CD4-positive, alpha-beta T cell (primary cell): ENCODE measurements at regions not wholly inside any gene's neighbourhood (a gene's known extent, or its start where the extent isn't known, plus 50 kb on each side); places are given as distances from the start of the nearest gene placed in this dataset.

ENCODE experiments used
- ATAC-seq: fragments of 200-7000 bp; cut with Tn5 transposase; one replicate; pipeline ENCODE4 v1.10.0; 2022; ENCODE audit warnings: mild to moderate bottlenecking; ENCODE audit not compliant: poor library complexity
- CTCF ChIA-PET: fragments of 350-600 bp; sonication (Branson Sonifier 250); formaldehyde crosslinking; loops from one replicate; lab custom pipeline; 2021; ENCODE audit warnings: antibody characterized with exemption, inconsistent platforms; lab: Charles Lee
- POLR2A ChIA-PET: fragments of 350-600 bp; sonication (Branson Sonifier 250); formaldehyde crosslinking; loops from one replicate; lab custom pipeline; 2021; ENCODE audit warnings: antibody characterized with exemption, inconsistent platforms; lab: Charles Lee
- DNase-seq, 14 experiments: peaks; one replicate each; pipeline ENCODE4 v3.0.0-alpha.2; 2013 to 2020; ENCODE audit warnings: mixed read lengths in 2 of 14
- H3K27ac ChIP-seq, 2 donors: one replicate each; pipeline versions ENCODE4 v1.5.1 to v1.7.0; 2013; ENCODE audit warnings: low read length in 2 of 2, low read depth in 1 of 2, mild to moderate bottlenecking in 1 of 2
- H3K27me3 ChIP-seq, 2 experiments: 1 replicate in 1 of 2; 2 replicates in 1 of 2; pipeline versions ENCODE4 v1.6.1 to v1.7.0; 2013; ENCODE audit warnings: low read length in 2 of 2, control low read depth in 1 of 2, mild to moderate bottlenecking in 1 of 2, moderate library complexity in 1 of 2; ENCODE audit not compliant: insufficient read depth in 2 of 2, control insufficient read depth in 1 of 2
- H3K36me3 ChIP-seq: one replicate; pipeline ENCODE4 v1.6.1; 2013; ENCODE audit warnings: low read length, control low read depth; ENCODE audit not compliant: insufficient read depth
- H3K4me1 ChIP-seq: one replicate; pipeline ENCODE4 v1.6.1; 2013; ENCODE audit warnings: low read length, control low read depth; ENCODE audit not compliant: insufficient read depth
- H3K4me3 ChIP-seq: one replicate; pipeline ENCODE4 v1.5.1; 2013; ENCODE audit warnings: mild to moderate bottlenecking, low read length, moderate library complexity
- H3K9me3 ChIP-seq, 2 experiments: 1 replicate in 1 of 2; 2 replicates in 1 of 2; pipeline versions ENCODE4 v1.6.1 to v1.7.0; 2013; ENCODE audit warnings: low read length in 2 of 2, mild to moderate bottlenecking in 2 of 2, control low read depth in 1 of 2, moderate library complexity in 1 of 2; ENCODE audit not compliant: control insufficient read depth in 1 of 2, insufficient read depth in 1 of 2
- H3K27ac Mint-ChIP-seq: one replicate; pipeline ENCODE4 v1.8.0; 2020; ENCODE audit warnings: mixed read lengths
- H3K27me3 Mint-ChIP-seq: one replicate; pipeline ENCODE4 v1.8.0; 2021; ENCODE audit warnings: mixed read lengths
- H3K36me3 Mint-ChIP-seq: one replicate; pipeline ENCODE4 v1.8.0; 2021; ENCODE audit warnings: low read depth, mixed read lengths
- H3K4me1 Mint-ChIP-seq: one replicate; pipeline ENCODE4 v1.8.0; 2021; ENCODE audit warnings: low read depth, mixed read lengths
- H3K4me3 Mint-ChIP-seq: one replicate; pipeline ENCODE4 v1.8.0; 2020; ENCODE audit warnings: mild to moderate bottlenecking, mixed read lengths
- H3K9me3 Mint-ChIP-seq: one replicate; pipeline ENCODE4 v1.8.0; 2020; ENCODE audit warnings: mixed read lengths
- CTCF ChIP-seq: fragments of 200-600 bp; IDR thresholded peaks from one replicate; pipeline ENCODE4 v1.8.0; 2022; ENCODE audit warnings: antibody characterized with exemption, mild to moderate bottlenecking
- intact Hi-C, 2 experiments: fragments of 100-400 bp; cut with DNase I in 1 of 2; cut with micrococcal nuclease in 1 of 2; formaldehyde crosslinking; loops; one replicate each; pipeline versions ENCODE4 v1.15.1 to v1.9.0; 2023 to 2025; cut with DNase I, micrococcal nuclease

DNA sequence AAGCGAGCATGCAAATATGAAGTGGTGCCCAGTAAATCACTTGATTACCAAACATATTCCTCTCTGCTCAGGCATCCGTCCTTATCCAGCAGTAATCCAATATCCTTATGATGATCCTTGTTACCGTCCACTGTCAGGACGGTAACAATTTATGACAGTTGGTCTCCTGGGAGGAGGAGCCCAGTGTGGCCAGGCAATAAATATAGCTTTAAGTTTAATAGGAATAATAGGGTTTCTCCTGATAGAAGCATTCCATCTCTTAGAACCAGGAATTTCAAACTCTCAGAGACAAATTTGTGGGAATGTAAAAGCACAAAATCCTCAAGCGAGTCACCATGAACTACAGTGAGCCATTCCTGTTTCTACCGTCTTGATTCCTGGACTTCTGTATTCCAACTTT is 171.2 kb upstream of the IL15 start:
- ChIA-PET POLR2A (no interaction called here), CTCF (no interaction called here)
- H3K4me1 Mint-ChIP-seq = no peaks in the 10 kb centered on the region
- H3K4me1 ChIP-seq = no peaks in the 10 kb centered on the region
- H3K27ac ChIP-seq = no peak overlapping the region
- H3K4me3 Mint-ChIP-seq = no peak overlapping the region
- no peaks in the 10 kb centered on the region for H3K9me3 Mint-ChIP-seq
- no peaks in the 10 kb centered on the region for H3K36me3 Mint-ChIP-seq
- H3K36me3 ChIP-seq = no peaks in the 10 kb centered on the region
- H3K27ac Mint-ChIP-seq = no peak overlapping the region
- no peak for DNase-seq
- ATAC-seq = no peak
- intact Hi-C loops = no loop called here
- H3K27me3 ChIP-seq = no peaks in the 10 kb centered on the region
- H3K9me3 ChIP-seq = no peaks in the 10 kb centered on the region
- H3K27me3 Mint-ChIP-seq = peaks cover 9% of the 10 kb centered on the region
- no peak overlapping the region for H3K4me3 ChIP-seq
- TF ChIP-seq CTCF = no peak

DNA sequence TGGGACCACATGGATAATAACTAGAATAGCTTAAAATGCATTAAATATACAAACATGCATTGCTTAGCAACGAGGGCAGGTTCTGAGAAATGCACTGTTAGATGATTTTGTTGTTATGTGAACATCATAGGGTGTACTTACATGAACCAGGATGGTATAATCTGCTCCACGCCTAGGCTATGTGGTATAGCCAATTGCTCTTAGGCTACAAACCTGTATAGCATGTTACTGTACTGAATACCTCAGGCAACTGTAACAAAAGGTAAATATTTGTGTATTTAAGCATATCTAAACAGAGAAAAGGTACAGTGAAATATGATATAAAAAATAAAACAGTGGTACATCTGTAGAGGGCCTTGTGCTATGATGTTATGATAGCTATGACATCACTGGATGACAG is 169.2 kb upstream of the IL15 start:
- DNase-seq = no peak
- Histone ChIP-seq H3K4me3 (no peak overlapping the region), H3K27me3 (no peaks in the 10 kb centered on the region), H3K4me1 (no peaks in the 10 kb centered on the region), H3K27ac (no peak overlapping the region), H3K36me3 (no peaks in the 10 kb centered on the region), H3K9me3 (no peaks in the 10 kb centered on the region)
- H3K9me3 Mint-ChIP-seq = no peaks in the 10 kb centered on the region
- CTCF ChIA-PET = no interaction called here
- no peak overlapping the region for H3K4me3 Mint-ChIP-seq
- no peak overlapping the region for H3K27ac Mint-ChIP-seq
- intact Hi-C loops = no loop called here
- no peak for ATAC-seq
- POLR2A ChIA-PET = no interaction called here
- no peak for TF ChIP-seq CTCF
- H3K4me1 Mint-ChIP-seq = no peaks in the 10 kb centered on the region
- no peaks in the 10 kb centered on the region for H3K36me3 Mint-ChIP-seq
- H3K27me3 Mint-ChIP-seq = peaks cover 9% of the 10 kb centered on the region

GRCh38 chr4:141469392-141469791 is 167.0 kb upstream of the IL15 start:
- ATAC-seq (no peak), DNase-seq (no peak)
- TF ChIP-seq CTCF = no peak
- no peak overlapping the region for H3K4me3 ChIP-seq
- Mint-ChIP-seq H3K27me3 (peaks cover 5% of the 10 kb centered on the region), H3K4me3 (no peak overlapping the region), H3K9me3 (no peaks in the 10 kb centered on the region), H3K36me3 (no peaks in the 10 kb centered on the region), H3K4me1 (no peaks in the 10 kb centered on the region), H3K27ac (no peak overlapping the region)
- no peaks in the 10 kb centered on the region for H3K4me1 ChIP-seq
- intact Hi-C loops = no loop called here
- CTCF ChIA-PET = interaction anchor here (1.0 kb wide), 1 partner anchor 17 kb away, joined by 3 read pairs; no protein-coding TSS in a partner anchor
- POLR2A ChIA-PET = no interaction called here
- H3K36me3 ChIP-seq = no peaks in the 10 kb centered on the region
- no peaks in the 10 kb centered on the region for H3K9me3 ChIP-seq
- no peaks in the 10 kb centered on the region for H3K27me3 ChIP-seq
- H3K27ac ChIP-seq = no peak overlapping the region
